Epithelial cell of esophagus (primary cell): ENCODE measurements at regions not wholly inside any gene's neighbourhood (a gene's known extent, or its start where the extent isn't known, plus 50 kb on each side); places are given as distances from the start of the nearest gene placed in this dataset.

Experiments used
- DNase-seq: peaks from one replicate; pipeline ENCODE4 v3.0.0; 2010; ENCODE audit warnings: low read depth
- H3K4me3 ChIP-seq: 2 replicates; pipeline ENCODE4 v1.5.1; 2011; ENCODE audit warnings: mild to moderate bottlenecking, low read length, control low read depth
- TF ChIP-seq, protein P1 (sequence below): IDR thresholded peaks from 2 replicates; pipeline ENCODE4 v1.5.1; 2011; ENCODE audit warnings: low read depth, mild to moderate bottlenecking, low read length, control low read depth, inconsistent platforms; ENCODE audit not compliant: insufficient read depth; ENCODE audit errors: missing control alignments

GRCh38 chr13:72448082-72448481, 279.3 kb downstream of the MZT1 start:
- H3K4me3 ChIP-seq = no peak overlapping the region
- no peak for DNase-seq
- TF ChIP-seq, protein P1, sequence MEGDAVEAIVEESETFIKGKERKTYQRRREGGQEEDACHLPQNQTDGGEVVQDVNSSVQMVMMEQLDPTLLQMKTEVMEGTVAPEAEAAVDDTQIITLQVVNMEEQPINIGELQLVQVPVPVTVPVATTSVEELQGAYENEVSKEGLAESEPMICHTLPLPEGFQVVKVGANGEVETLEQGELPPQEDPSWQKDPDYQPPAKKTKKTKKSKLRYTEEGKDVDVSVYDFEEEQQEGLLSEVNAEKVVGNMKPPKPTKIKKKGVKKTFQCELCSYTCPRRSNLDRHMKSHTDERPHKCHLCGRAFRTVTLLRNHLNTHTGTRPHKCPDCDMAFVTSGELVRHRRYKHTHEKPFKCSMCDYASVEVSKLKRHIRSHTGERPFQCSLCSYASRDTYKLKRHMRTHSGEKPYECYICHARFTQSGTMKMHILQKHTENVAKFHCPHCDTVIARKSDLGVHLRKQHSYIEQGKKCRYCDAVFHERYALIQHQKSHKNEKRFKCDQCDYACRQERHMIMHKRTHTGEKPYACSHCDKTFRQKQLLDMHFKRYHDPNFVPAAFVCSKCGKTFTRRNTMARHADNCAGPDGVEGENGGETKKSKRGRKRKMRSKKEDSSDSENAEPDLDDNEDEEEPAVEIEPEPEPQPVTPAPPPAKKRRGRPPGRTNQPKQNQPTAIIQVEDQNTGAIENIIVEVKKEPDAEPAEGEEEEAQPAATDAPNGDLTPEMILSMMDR = no peak

GRCh38 chr13:72444999-72445398, 282.4 kb downstream of the MZT1 start:
- TF ChIP-seq, protein P1 = no peak
- no peak for DNase-seq
- no peak overlapping the region for H3K4me3 ChIP-seq

DNA sequence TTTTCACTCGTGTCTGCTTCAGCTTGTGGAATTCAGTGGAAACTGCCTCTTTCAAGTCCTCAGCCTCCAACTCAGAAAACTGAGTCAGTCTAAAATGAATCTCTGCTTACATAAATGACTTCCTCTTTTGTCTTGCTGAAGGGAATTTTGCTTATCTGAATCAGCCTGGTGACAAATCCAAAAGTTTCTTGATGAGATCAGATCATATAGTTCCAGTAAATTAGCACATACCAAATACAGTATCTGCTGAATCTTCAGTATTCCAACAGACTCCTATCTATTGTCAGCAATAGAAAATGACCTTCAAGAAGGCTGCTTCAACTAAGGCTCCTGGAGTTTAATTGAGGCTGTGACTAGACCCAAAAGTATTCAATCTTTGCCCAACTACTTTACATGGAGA, 290.0 kb downstream of the MZT1 start:
- DNase-seq = peak; percentile 86
- no peak overlapping the region for H3K4me3 ChIP-seq
- TF ChIP-seq, protein P1 = no peak

GRCh38 chr13:72435251-72435650, 292.2 kb downstream of the MZT1 start:
- TF ChIP-seq, protein P1 = no peak
- no peak overlapping the region for H3K4me3 ChIP-seq
- DNase-seq = no peak

DNA sequence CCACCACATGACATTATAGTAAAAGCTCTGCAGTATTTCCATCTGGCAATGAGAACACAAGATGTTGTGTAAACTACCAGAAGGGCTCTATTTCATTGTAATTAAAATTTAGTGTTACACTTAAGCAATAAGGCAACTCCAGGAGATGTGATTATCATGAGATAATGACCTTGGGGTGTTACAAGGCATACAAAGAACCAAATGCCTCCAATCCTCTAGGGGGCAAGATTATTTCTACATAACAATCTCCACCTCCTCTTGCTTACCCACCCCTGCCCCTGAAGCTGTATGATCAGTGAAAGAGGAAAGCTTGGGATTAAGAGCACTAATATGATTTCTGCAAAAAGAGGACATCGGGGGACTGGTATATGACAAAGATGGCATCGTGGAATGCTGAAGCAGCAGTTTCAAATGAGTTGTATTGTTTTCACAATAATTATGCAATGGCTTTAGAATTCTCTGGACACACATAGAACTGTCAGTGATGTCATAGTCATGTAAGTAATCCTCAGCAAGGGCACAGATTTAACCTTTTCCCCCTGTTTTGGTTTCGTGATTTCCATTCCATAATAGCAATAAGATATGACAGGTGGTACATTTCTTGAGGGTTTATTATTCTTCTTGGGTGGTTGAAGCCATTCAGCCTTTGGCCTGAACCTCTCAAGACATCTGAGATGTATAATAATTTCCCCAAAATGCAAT, 295.3 kb downstream of the MZT1 start:
- TF ChIP-seq, protein P1 = no peak
- H3K4me3 ChIP-seq = no peak overlapping the region
- DNase-seq = no peak

- DNase-seq = no peak
- TF ChIP-seq, protein P1 = no peak
- no peak overlapping the region for H3K4me3 ChIP-seq
These were observed 296.5 kb downstream of the MZT1 start for GRCh38 chr13:72430923-72431322.

- TF ChIP-seq, protein P1 = no peak
- no peak overlapping the region for H3K4me3 ChIP-seq
- no peak for DNase-seq
These were observed 299.5 kb downstream of the MZT1 start for GRCh38 chr13:72427757-72428528.
